ENCODE measurements at regions not wholly inside any gene's neighbourhood (a gene's known extent, or its start where the extent isn't known, plus 50 kb on each side); places are given as distances from the start of the nearest gene placed in this dataset.

DNA sequence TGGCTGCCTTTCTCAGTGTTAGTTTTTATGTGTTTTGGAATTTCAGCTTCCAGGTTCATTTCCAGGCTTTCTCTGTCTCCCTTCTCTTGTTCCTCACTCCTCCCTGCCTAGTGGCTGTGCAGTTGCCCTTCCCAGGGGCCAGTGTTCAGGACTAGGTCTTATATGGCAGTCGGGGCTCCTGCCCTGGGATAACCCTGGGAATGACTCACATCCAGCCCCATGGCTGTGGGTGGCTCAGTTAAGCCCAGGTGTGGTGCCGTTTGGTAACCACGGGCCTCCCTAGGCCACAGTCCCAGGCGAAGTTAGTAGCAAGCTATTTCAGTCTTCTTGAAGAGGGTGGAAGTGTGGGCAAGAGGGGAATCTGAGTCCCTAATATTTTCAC, 57.4 kb upstream of the DDR1 start:
- Histone ChIP-seq H3K27me3 (replicated peaks; ENCODE audit: control insufficient read depth, insufficient read depth, low read length) (no peaks in the 10 kb centered on the region), H3K4me3 (replicated peaks; ENCODE audit: low read depth, low read length) (no peak overlapping the region), H3K36me3 (ENCODE audit: control insufficient read depth, insufficient read depth, low read length) (no peaks in the 10 kb centered on the region)
- TF ChIP-seq, protein P1, sequence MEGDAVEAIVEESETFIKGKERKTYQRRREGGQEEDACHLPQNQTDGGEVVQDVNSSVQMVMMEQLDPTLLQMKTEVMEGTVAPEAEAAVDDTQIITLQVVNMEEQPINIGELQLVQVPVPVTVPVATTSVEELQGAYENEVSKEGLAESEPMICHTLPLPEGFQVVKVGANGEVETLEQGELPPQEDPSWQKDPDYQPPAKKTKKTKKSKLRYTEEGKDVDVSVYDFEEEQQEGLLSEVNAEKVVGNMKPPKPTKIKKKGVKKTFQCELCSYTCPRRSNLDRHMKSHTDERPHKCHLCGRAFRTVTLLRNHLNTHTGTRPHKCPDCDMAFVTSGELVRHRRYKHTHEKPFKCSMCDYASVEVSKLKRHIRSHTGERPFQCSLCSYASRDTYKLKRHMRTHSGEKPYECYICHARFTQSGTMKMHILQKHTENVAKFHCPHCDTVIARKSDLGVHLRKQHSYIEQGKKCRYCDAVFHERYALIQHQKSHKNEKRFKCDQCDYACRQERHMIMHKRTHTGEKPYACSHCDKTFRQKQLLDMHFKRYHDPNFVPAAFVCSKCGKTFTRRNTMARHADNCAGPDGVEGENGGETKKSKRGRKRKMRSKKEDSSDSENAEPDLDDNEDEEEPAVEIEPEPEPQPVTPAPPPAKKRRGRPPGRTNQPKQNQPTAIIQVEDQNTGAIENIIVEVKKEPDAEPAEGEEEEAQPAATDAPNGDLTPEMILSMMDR (IDR thresholded peaks at IDR 0.05; ENCODE audit: insufficient read depth, low read length, poor library complexity, severe bottlenecking), result no peak
- DNase-seq (ENCODE audit: extremely low read depth, insufficient read length), result no peak

DNA sequence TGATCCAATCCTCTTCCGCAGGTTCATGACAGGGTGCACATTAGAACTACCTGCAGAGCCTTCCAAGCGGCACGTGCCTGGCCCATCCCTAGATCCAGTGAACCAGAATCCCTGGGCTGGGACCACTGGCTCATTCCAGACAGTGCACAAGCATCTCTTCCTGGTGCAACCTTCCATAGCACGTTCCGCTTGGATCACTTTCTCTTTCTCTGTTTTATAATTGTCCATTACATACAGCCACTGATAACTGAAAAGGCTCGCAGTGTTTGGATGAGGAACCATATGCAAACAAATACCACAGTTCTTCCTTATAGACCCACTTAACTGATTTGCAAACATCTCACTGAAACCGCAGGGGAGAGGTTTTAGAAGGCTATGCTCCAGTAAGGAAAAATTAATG, 59.6 kb upstream of the DDR1 start:
- TF ChIP-seq, protein P1 (IDR thresholded peaks at IDR 0.05; ENCODE audit: insufficient read depth, low read length, poor library complexity, severe bottlenecking), result no peak
- no peaks in the 10 kb centered on the region for H3K36me3 ChIP-seq (ENCODE audit: control insufficient read depth, insufficient read depth, low read length)
- no peak for DNase-seq (ENCODE audit: extremely low read depth, insufficient read length)
- H3K4me3 ChIP-seq (replicated peaks; ENCODE audit: low read depth, low read length), result no peak overlapping the region
- H3K27me3 ChIP-seq (replicated peaks; ENCODE audit: control insufficient read depth, insufficient read depth, low read length), result no peaks in the 10 kb centered on the region

DNA sequence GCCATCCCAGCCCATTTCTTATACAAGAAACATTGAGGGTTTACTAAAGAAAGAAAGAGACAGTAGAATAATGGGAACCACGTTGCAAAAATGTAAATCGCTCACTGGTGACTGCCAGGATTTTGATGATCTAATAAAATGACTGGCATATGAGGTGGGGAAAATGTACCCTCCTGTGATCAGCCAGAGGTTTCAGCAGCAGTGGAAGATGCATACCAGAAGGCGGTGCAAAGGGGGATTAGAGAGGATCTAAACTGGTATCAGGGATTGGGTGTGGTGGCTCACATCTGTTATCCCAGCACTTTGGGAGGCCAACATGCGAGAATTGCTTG, 60.8 kb upstream of the DDR1 start:
- Histone ChIP-seq H3K4me3 (replicated peaks; ENCODE audit: low read depth, low read length) (no peak overlapping the region), H3K27me3 (replicated peaks; ENCODE audit: control insufficient read depth, insufficient read depth, low read length) (no peaks in the 10 kb centered on the region), H3K36me3 (ENCODE audit: control insufficient read depth, insufficient read depth, low read length) (no peaks in the 10 kb centered on the region)
- TF ChIP-seq, protein P1 (IDR thresholded peaks at IDR 0.05; ENCODE audit: insufficient read depth, low read length, poor library complexity, severe bottlenecking), result no peak
- DNase-seq (ENCODE audit: extremely low read depth, insufficient read length), result no peak

DNA sequence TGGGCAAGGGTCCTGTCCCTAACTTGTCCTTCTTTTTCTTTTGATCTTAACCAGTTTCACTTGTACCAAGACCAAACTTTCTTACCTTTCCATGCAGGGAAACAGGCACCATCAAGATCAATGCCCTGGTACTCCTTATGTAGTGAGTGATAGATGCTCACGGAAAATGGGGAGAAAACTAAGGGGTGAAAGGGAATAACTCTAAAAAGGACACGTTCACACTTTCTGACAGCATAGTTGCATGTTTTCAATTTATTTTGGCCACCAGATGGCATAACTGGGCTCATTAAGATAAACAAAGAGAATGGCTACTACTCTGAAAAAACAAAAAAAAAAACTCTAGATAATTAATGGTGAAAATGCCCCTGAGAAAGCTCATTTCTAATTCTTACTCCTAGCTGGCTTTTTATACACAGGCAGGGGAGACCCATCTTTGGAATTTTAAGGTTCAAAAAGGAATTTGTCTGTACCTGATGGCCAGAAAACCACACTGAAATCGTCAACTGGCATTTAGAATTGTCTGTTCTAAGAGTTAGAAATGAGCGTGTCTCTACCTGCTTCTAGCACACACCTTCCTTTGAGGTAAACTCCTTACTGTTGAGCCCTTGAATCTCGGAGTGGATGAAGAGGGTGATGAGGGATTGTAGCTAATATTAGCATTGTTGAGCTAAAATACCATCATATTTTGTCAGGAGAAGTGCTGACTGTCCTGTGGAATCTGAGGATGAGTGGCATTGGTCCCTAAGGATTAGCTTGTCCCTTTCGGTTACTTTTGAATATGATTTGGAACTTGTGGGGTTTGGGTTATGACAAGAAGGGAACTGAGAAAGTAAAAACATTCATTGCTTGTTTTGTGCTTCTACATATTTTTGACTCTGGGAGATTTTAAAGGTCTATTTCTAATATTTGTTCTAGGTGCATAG, 62.2 kb upstream of the DDR1 start:
- H3K36me3 ChIP-seq (ENCODE audit: control insufficient read depth, insufficient read depth, low read length), result no peaks in the 10 kb centered on the region
- no peak overlapping the region for H3K4me3 ChIP-seq (replicated peaks; ENCODE audit: low read depth, low read length)
- TF ChIP-seq, protein P1 (IDR thresholded peaks at IDR 0.05; ENCODE audit: insufficient read depth, low read length, poor library complexity, severe bottlenecking), result peak; percentile 46
- no peaks in the 10 kb centered on the region for H3K27me3 ChIP-seq (replicated peaks; ENCODE audit: control insufficient read depth, insufficient read depth, low read length)
- DNase-seq (ENCODE audit: extremely low read depth, insufficient read length), result no peak

DNA sequence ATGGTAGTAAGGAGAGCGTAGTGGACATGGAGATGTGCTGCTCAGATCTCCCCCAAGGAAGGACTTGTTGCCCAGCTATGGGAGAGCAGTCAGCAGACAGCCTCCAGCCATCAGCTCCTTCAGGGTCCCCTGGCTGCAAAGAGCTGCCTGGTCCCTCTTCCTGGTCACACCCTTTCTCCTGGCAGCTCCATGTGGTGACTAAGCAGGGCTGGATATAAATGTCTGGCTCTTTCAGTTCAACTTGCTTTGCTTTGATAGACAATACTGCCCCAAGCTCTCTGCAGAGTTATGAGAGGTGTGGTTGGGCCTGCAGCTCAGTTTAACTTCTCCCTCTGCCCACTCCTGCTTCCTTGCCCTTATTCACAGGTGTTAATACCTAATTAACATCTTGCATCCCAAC, 64.1 kb upstream of the DDR1 start:
- Histone ChIP-seq H3K27me3 (replicated peaks; ENCODE audit: control insufficient read depth, insufficient read depth, low read length) (no peaks in the 10 kb centered on the region), H3K4me3 (replicated peaks; ENCODE audit: low read depth, low read length) (no peak overlapping the region), H3K36me3 (ENCODE audit: control insufficient read depth, insufficient read depth, low read length) (no peaks in the 10 kb centered on the region)
- DNase-seq (ENCODE audit: extremely low read depth, insufficient read length), result no peak
- TF ChIP-seq, protein P1 (IDR thresholded peaks at IDR 0.05; ENCODE audit: insufficient read depth, low read length, poor library complexity, severe bottlenecking), result no peak
